Neural progenitor cell (in vitro differentiated cells): ENCODE measurements at regions not wholly inside any gene's neighbourhood (a gene's known extent, or its start where the extent isn't known, plus 50 kb on each side); places are given as distances from the start of the nearest gene placed in this dataset.
"Not testable (repeated sequence)": the region's sequence is repeated elsewhere in the genome, so short reads cannot be mapped to it uniquely, and the experiment has no call there.

Source experiments
- DNase-seq: peaks from one replicate; pipeline ENCODE4 v3.0.0-alpha.2; 2016; ENCODE audit warnings: low spot score
- H2AFZ ChIP-seq: fragments of 200-600 bp; sonication (generic); replicated peaks from 2 replicates; pipeline ENCODE4 v1.6.1; 2016; ENCODE audit warnings: antibody characterized with exemption
- H3F3A ChIP-seq: fragments of 200-600 bp; sonication (generic); 2 replicates; pipeline ENCODE4 v1.6.1; 2016; ENCODE audit warnings: antibody characterized with exemption, low read depth
- H3K27ac ChIP-seq: fragments of 200-600 bp; sonication (generic); 2 replicates; pipeline ENCODE4 v1.5.1; 2016; ENCODE audit warnings: mild to moderate bottlenecking
- H3K27me3 ChIP-seq: fragments of 200-600 bp; sonication (generic); 2 replicates; pipeline ENCODE4 v1.6.1; 2016; ENCODE audit warnings: mild to moderate bottlenecking, moderate library complexity
- H3K36me3 ChIP-seq: fragments of 200-600 bp; sonication (generic); 2 replicates; pipeline ENCODE4 v1.5.1; 2016
- H3K4me1 ChIP-seq: fragments of 200-600 bp; sonication (generic); 2 replicates; pipeline ENCODE4 v1.6.1; 2016; ENCODE audit warnings: mixed run types
- H3K4me2 ChIP-seq: fragments of 200-600 bp; sonication (generic); 2 replicates; pipeline ENCODE4 v1.6.1; 2016
- H3K4me3 ChIP-seq: fragments of 200-600 bp; sonication (generic); 2 replicates; pipeline ENCODE4 v1.5.1; 2016
- H3K79me2 ChIP-seq: fragments of 200-600 bp; sonication (generic); 2 replicates; pipeline ENCODE4 v1.6.1; 2016; ENCODE audit warnings: low read depth
- H3K9ac ChIP-seq: fragments of 200-600 bp; sonication (generic); 2 replicates; pipeline ENCODE4 v1.6.1; 2016
- H3K9me3 ChIP-seq: fragments of 200-600 bp; sonication (generic); 2 replicates; pipeline ENCODE4 v1.5.1; 2016; ENCODE audit warnings: low read depth
- H4K20me1 ChIP-seq: fragments of 200-600 bp; sonication (generic); 2 replicates; pipeline ENCODE4 v1.6.1; 2016; ENCODE audit warnings: low read depth
- H3K27ac Mint-ChIP-seq: 3 replicates; pipeline ENCODE4 v1.8.0; 2021; ENCODE audit warnings: mixed read lengths
- H3K27me3 Mint-ChIP-seq: 2 replicates; pipeline ENCODE4 v1.8.0; 2022; ENCODE audit warnings: low read depth, mild to moderate bottlenecking, inconsistent platforms, moderate library complexity, mixed read lengths; ENCODE audit not compliant: insufficient read depth
- H3K36me3 Mint-ChIP-seq: 3 replicates; pipeline ENCODE4 v1.8.0; 2021; ENCODE audit warnings: mixed read lengths
- H3K4me1 Mint-ChIP-seq: 3 replicates; pipeline ENCODE4 v1.8.0; 2021; ENCODE audit warnings: mixed read lengths
- H3K4me3 Mint-ChIP-seq: 3 replicates; pipeline ENCODE4 v1.8.0; 2021; ENCODE audit warnings: mild to moderate bottlenecking, moderate library complexity, mixed read lengths
- H3K9me3 Mint-ChIP-seq: 3 replicates; pipeline ENCODE4 v1.8.0; 2020; ENCODE audit warnings: mixed read lengths
- EZH2 ChIP-seq: fragments of 200-600 bp; sonication (generic); IDR thresholded peaks from 2 replicates; pipeline ENCODE4 v1.6.1; 2017; ENCODE audit warnings: antibody characterized with exemption, mild to moderate bottlenecking, moderate library complexity
- EZH2phosphoT487 ChIP-seq: fragments of 200-600 bp; sonication (generic); IDR thresholded peaks from 2 replicates; pipeline ENCODE4 v1.6.1; 2017; ENCODE audit warnings: antibody characterized with exemption
- TF ChIP-seq, protein P1 (sequence below): fragments of 200-600 bp; sonication (generic); IDR thresholded peaks from 2 replicates; pipeline ENCODE4 v1.5.1; 2017; ENCODE audit warnings: antibody characterized with exemption, mild to moderate bottlenecking

DNA sequence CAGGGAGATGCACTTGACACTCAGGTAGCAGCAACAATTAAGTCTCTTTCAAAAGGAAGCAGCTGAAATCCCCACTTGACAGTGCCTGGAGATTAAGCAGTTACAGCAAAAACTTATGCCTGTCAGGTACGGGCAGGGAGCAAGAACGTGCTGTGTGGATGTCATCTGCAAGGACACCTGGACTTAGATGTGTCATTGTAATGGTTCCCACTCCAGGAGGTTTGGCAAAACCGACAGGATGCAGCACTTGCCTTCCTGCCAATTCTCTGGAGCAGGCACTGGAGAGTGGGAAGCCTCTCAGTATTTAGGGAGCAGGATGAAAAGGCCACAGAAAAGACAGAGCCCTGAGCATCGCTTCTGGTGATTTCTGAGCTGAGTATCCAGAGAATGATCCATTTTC lies 292.4 kb downstream of the PDCD6IP start:
- Mint-ChIP-seq H3K4me3 (no peak overlapping the region), H3K36me3 (peaks cover 6% of the 10 kb centered on the region), H3K27me3 (peaks cover 4% of the 10 kb centered on the region), H3K4me1 (no peaks in the 10 kb centered on the region), H3K9me3 (peaks cover 26% of the 10 kb centered on the region), H3K27ac (no peak overlapping the region)
- Histone ChIP-seq H3K4me3 (no peak overlapping the region), H3K9ac (no peak overlapping the region), H2AFZ (no peak overlapping the region), H3K79me2 (no peaks in the 10 kb centered on the region), H3K27ac (no peak overlapping the region), H3K27me3 (no peaks in the 10 kb centered on the region), H3F3A (no peaks in the 10 kb centered on the region), H4K20me1 (no peaks in the 10 kb centered on the region), H3K9me3 (no peaks in the 10 kb centered on the region), H3K36me3 (no peaks in the 10 kb centered on the region), H3K4me1 (no peaks in the 10 kb centered on the region), H3K4me2 (no peak overlapping the region)
- TF ChIP-seq, protein P1, sequence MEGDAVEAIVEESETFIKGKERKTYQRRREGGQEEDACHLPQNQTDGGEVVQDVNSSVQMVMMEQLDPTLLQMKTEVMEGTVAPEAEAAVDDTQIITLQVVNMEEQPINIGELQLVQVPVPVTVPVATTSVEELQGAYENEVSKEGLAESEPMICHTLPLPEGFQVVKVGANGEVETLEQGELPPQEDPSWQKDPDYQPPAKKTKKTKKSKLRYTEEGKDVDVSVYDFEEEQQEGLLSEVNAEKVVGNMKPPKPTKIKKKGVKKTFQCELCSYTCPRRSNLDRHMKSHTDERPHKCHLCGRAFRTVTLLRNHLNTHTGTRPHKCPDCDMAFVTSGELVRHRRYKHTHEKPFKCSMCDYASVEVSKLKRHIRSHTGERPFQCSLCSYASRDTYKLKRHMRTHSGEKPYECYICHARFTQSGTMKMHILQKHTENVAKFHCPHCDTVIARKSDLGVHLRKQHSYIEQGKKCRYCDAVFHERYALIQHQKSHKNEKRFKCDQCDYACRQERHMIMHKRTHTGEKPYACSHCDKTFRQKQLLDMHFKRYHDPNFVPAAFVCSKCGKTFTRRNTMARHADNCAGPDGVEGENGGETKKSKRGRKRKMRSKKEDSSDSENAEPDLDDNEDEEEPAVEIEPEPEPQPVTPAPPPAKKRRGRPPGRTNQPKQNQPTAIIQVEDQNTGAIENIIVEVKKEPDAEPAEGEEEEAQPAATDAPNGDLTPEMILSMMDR, result no peak
- no peak for TF ChIP-seq EZH2phosphoT487
- TF ChIP-seq EZH2, result no peak
- no peak for DNase-seq

DNA sequence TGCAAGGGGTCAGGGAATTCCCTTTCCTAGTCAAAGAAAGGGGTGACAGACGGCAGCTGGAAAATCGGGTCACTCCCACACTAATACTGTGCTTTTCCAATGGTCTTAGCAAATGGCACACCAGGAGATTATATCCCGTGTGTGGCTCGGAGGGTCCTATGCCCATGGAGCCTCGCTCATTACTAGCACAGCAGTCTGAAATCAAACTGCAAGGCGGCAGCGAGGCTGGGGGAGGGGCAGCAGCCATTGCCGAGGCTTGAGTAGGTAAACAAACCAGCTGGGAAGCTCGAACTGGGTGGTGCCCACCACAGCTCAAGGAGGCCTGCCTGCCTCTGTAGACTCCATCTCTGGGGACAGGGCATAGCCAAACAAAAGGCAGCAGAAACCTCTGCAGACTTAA lies 295.9 kb downstream of the PDCD6IP start:
- not testable (repeated sequence) for H3K79me2 ChIP-seq, H3K9me3 ChIP-seq, H3K27ac Mint-ChIP-seq, H3K27me3 ChIP-seq, H3K4me3 Mint-ChIP-seq, H3K4me2 ChIP-seq, H4K20me1 ChIP-seq, DNase-seq, H3K36me3 ChIP-seq, H3K4me1 Mint-ChIP-seq, H3K27me3 Mint-ChIP-seq, H3K4me3 ChIP-seq, H3K36me3 Mint-ChIP-seq, H3K27ac ChIP-seq, H2AFZ ChIP-seq, H3F3A ChIP-seq, H3K9ac ChIP-seq, H3K4me1 ChIP-seq
- peaks cover 19% of the 10 kb centered on the region for H3K9me3 Mint-ChIP-seq

DNA sequence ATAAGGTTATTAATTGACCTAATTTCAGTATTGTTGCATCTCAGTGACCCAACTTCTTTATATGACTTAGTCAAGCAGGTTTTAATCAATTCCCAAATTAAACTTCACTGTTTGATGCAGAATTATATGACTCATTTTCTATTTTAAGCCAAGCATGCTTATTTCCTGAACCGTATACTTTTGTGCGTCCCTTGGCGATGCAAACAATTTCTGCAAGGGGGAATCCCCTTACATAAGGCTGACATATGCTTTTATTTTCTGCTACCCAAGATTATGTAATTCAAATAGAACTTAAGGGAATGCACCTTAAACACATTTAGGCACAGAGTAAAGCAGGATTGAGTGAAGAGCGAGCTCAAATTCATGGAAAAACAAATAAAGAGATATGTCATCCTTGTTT lies 303.9 kb downstream of the PDCD6IP start:
- Mint-ChIP-seq H3K27ac (no peak overlapping the region), H3K4me1 (no peaks in the 10 kb centered on the region), H3K36me3 (no peaks in the 10 kb centered on the region), H3K9me3 (peaks cover 6% of the 10 kb centered on the region), H3K27me3 (peaks cover 3% of the 10 kb centered on the region), H3K4me3 (no peak overlapping the region)
- H3K4me2 ChIP-seq, result no peak overlapping the region
- H3K36me3 ChIP-seq, result no peaks in the 10 kb centered on the region
- no peaks in the 10 kb centered on the region for H3F3A ChIP-seq
- no peak for DNase-seq
- H3K27ac ChIP-seq, result no peak overlapping the region
- H3K4me3 ChIP-seq, result no peak overlapping the region
- no peaks in the 10 kb centered on the region for H3K9me3 ChIP-seq
- TF ChIP-seq, protein P1, result no peak
- TF ChIP-seq EZH2phosphoT487 (no peak), EZH2 (no peak)
- H4K20me1 ChIP-seq, result no peaks in the 10 kb centered on the region
- no peaks in the 10 kb centered on the region for H3K4me1 ChIP-seq
- H3K79me2 ChIP-seq, result no peaks in the 10 kb centered on the region
- H2AFZ ChIP-seq, result no peak overlapping the region
- H3K27me3 ChIP-seq, result no peaks in the 10 kb centered on the region
- no peak overlapping the region for H3K9ac ChIP-seq

DNA sequence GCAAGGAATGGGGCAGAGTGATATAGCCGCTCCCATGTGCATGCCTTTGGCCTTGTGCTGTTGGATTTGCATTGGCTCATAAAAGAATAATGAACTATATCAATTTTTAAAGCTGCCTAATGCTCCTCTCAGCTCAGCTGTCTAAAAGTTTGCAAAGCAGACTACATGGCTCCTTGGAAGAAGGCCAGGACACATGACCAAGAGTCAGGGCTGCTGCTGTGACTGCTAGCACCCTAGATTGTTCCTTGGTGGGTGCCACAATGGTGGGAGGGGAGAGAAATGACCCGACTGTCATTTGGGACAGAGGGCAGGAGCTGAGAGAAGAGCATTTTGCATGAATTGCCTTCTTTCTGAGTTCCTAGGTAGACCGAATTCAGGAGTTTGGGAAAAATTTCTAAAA lies 307.9 kb downstream of the PDCD6IP start:
- Mint-ChIP-seq H3K27ac (no peak overlapping the region), H3K27me3 (no peaks in the 10 kb centered on the region), H3K9me3 (no peaks in the 10 kb centered on the region), H3K4me1 (no peaks in the 10 kb centered on the region), H3K36me3 (no peaks in the 10 kb centered on the region), H3K4me3 (no peak overlapping the region)
- Histone ChIP-seq H3F3A (no peaks in the 10 kb centered on the region), H4K20me1 (no peaks in the 10 kb centered on the region), H3K4me1 (no peaks in the 10 kb centered on the region), H3K9me3 (no peaks in the 10 kb centered on the region), H2AFZ (no peak overlapping the region), H3K27ac (no peak overlapping the region), H3K4me2 (no peak overlapping the region), H3K4me3 (no peak overlapping the region), H3K36me3 (no peaks in the 10 kb centered on the region), H3K9ac (no peak overlapping the region), H3K79me2 (no peaks in the 10 kb centered on the region), H3K27me3 (no peaks in the 10 kb centered on the region)
- TF ChIP-seq EZH2phosphoT487 (no peak), EZH2 (no peak)
- TF ChIP-seq, protein P1, result no peak
- no peak for DNase-seq
